HG03103 (cell line): ENCODE measurements at regions not wholly inside any gene's neighbourhood (a gene's known extent, or its start where the extent isn't known, plus 50 kb on each side); places are given as distances from the start of the nearest gene placed in this dataset.

ENCODE experiments used
- ATAC-seq: cut with Tn5 transposase; IDR thresholded peaks from one replicate; pipeline ENCODE4 v1.9.1; 2021; ENCODE audit warnings: low read depth; ENCODE audit not compliant: unreplicated experiment

DNA sequence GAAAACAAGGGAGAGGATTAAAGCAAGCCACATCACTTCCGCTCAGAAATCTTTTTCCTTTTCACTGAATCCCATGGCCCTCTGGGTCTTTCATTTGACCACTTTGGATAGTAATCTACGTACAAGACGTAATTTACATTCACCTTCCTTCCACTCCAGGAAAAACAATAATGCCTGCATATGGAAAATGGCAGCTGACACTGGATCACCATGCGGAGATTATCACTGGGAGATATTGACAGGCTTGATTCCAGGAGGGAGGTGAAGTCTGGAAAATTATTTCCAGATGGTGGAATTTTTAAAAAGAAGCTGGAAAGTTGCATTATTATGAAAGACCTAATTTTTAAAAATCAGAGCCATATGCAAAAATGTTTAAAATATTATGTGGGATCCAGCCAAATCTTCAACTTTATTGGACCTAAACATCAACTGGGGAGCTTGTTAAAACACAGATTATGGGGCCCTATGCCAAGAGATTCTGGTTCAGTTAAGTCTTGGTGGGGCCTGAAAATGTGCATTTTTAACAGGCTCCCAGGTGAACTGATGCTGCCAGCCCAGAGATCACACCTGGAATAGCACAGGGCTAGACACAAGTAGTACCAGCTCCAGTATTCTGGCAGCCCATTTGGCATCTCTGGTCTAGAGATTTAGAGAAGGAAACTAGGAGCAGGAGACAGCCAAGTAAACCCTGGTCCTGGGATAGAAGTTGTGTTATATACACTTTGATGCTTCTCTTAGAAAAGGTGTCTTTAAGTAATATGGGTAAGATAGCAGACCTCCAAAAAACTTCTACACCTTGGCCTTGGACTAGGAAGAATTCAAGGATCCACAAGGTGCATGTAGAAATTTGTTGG, 290.3 kb upstream of the LDB2 start:
- no peak for ATAC-seq

DNA sequence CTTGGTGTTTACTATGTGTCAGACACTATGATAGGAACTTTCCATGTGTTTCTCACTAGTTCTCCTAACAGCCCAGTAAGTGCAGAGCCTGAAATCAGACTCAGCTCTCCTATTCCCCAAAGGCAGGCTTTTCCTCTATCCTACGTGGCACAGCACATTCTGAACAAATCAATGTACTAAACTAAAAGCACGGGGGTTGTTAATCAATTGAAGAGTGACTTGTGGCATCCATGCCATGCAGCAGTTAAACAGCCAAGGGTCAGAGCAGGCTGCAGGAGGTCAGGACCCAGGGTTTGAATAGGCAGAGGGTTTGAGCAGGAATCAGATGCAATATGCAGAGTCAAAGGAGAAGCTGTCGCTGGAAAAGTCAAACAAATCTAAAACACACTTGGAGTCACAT, 289.7 kb upstream of the LDB2 start:
- ATAC-seq: no peak

DNA sequence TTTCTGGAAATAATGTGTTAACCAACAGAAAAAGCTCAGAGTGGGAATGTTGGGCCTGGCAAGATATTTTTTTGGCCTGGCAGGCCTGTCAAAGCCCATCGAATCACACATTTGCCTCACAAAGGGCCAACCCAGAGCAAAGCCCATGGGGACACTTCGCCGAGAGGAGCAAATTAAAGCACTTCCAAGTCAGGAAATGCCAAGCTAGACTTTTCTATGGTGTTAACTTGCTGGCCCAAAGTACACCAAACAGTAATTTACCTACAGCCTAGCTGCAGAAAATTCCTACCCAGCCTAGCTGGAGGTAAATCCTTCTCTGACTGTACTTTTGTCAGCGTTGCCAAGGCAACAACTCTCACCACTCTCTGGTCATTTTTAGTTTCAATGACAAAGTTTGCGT, 288.6 kb upstream of the LDB2 start:
- no peak for ATAC-seq

DNA sequence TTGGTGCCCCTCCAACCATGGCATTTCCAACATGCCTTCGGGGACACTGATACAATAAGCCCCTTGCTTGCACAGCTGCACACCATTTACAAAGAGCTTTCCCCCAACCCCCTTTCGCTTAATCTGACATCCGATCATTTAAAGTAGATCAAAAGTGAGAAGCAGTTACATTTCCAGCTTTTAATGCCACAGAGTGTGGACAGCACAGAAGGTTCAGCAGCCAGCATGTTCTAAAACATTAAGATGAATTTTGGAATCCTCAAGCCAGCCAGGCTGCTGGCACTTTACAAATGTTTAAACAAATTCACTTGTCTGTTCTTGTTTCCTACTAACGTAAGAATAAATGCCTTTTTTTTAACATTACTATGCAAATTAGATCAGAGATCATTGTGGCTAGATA, 284.4 kb upstream of the LDB2 start:
- no peak for ATAC-seq

DNA sequence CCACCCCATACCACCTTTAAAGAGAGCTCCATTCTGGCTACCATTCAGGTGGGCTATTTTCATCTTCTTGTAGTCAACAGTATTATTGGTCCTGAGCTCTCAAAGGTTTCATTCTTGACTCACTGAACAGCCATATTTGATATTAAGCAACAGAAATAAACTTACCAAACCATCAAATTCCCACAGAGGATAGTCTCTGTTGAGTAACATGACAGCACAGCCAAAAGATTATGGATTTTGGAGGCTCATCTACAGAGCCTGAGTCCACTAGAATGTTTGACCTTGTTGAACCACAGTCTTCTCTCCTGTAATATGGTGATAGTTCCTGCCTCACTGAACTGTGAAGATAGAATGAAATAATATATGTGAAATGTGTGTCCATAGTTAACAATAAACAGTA, 276.3 kb upstream of the LDB2 start:
- no peak for ATAC-seq

DNA sequence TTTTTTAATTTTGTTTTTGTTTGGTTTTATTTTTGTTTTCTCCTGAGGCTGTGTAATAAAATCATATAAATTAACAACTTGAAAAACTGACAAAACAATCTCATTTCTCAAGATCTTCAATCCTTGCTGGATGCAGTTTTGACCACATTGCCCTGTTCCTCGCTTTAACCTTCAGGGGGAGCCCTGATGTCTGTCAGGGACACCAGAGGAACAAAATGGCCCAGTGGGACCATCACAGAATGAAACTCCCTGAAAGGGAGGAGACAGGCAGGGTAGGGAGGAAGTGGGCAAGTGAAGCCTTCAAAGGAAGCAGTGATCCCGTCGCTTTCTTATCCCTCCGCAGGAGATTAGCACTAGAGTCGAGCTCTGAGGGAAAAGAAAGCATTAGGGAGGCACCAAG, 274.9 kb upstream of the LDB2 start:
- no peak for ATAC-seq

DNA sequence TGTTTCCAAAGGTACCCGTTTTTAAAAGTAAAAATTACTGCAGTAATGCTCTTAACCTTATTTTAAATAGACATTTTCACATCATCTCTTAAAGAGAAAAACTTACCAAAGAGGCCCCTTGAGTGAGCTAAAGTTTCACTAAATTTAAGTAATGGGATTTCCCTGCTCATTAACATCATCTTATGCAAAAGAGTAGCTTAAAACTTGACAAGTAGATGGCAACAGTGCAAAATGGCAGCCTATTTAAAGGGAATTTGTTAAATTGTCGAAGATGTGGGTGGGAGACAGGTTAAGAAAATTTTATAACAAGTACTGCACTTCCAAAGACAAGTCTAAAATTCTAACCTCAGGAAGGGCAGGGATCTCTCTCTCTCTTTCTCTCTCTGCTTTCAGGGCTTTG, 271.7 kb upstream of the LDB2 start:
- no peak for ATAC-seq

DNA sequence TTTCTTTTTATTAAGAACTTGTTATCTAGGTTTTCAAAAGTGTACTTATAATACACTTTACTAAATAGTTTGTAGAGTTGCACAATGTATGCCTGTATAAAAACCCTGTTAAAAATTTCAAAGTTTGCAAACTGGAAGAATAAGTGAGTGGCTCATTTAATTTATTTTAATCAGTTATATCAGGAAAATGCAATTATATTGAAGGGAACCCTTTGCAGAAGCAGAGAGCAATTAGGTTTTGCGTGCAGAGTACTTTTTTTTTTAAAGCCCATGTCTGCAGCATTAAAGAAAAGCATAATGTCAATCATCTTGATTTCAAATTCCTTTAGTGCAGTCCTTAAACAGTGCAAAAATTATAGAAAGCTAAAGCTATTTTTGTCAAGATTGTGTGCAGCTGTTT, 271.3 kb upstream of the LDB2 start:
- ATAC-seq: no peak

DNA sequence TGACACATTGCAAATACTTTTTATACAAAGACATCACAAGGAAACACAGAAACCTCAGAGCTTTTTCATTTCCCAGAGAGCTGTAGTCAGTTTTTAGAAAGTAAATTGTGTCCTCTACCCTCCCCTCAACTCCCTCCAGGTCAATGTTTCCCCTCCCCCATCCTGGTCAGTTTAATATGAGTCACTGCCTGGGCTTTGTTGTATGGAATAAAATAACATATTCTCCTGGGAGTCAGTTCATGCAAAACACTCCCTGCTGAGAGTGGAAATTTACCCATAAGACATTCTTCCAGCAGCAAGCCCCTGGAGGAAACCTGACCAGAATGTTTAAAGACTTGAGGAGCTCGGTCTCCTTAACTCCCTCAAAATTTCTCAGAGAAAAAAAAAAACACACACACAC, 270.1 kb upstream of the LDB2 start:
- no peak for ATAC-seq

DNA sequence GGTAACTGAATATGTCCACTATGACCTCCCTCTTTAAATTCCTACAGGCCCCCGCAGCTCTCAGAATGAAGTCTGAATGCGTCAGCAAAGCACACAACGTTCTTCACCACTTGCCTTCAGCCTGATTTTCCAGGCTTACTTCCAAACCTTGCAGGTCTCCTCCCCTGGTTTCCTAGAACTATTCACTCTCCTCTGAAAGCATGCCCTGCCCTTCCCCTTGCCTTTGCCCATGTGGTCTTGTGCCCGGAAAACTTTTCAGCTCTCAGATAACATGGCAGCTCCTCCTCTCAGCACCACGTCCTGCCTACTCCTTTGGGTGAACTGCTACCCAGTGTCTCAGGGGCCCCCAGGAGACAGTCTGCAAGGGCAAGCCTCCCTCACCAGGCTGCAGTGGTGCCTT, 268.5 kb upstream of the LDB2 start:
- ATAC-seq: no peak

DNA sequence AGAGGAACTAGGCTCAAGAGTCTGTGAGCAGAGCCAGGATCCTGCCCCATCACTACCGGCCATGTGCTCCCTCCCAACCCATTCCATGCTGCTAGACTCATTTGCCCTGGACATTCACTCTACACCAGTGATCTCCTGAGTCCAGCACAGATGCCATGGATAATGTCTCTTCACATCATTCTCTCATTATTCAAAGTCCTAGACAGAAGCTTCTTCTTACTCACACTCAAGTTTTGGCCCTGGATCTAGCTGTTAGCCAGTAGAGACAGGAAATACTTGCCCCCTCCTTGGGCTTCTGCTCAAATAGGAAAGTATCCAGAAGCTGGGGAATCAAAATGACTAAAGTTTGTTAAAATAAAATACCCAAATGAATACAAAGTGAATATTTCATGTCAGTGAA, 266.8 kb upstream of the LDB2 start:
- no peak for ATAC-seq

DNA sequence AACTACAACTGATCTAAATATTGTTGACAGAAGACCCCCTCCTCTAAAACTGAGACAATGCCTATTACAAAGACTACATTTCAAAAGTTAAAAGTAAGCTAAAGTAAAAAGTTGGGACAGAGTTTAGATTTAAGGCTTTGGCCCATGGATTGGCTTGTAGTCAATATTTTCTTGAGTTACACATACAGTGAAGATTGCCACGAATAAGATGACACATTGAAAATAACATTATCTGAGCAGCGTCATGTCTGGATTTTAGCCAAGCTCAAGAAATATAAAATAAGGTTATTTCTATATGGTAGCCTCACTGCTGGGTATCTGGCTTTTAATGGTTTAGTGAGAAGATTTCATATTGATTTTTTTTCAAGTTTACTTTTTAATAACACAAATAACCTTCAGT, 266.2 kb upstream of the LDB2 start:
- no peak for ATAC-seq

DNA sequence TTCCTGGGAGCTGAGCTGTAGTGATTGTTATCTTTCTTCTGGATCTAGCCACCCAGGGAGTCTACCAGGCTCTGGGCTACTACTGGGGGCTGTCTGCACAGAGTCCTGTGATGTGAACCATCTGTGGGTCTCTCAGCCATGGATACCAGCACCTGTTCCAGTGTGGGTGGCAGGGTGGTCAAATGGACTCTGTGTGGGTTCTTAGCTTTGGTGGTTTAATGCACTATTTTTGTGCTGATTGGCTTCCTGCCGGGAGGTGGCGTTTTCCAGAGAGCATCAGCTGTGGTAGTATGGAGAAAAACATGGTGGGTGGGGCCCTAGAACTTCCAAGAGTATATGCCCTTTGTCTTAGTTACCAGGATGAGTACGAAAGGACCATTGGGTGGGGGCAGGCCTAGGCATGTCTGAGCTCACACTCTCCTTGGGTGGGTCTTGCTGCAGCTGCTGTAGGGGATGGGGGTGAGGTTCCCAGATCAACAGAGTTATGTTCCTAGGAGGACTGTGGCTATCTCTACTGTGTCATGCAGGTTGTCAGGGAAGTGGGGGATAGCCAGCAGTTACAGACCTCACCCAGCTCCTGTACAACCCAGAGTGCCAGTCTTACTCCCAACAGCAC, 264.8 kb upstream of the LDB2 start:
- no peak for ATAC-seq

DNA sequence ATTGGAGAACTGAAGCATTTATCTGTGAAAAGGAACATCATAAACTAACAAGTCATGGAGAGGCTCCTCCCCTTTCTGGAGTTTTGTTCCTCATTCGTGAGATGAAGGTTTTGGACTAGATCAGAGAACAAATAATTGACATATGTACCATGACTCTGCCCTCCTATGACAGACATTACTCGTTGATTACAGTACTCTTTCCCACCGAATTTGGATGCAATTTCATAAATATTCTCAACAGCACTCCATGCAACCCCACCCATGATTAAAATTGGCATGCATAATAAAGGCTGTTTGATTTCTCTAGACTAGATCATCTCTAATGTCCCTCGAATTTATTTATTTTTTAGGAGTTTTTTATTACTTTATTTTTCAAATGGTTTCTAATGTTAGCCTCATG, 258.9 kb upstream of the LDB2 start:
- ATAC-seq: no peak

DNA sequence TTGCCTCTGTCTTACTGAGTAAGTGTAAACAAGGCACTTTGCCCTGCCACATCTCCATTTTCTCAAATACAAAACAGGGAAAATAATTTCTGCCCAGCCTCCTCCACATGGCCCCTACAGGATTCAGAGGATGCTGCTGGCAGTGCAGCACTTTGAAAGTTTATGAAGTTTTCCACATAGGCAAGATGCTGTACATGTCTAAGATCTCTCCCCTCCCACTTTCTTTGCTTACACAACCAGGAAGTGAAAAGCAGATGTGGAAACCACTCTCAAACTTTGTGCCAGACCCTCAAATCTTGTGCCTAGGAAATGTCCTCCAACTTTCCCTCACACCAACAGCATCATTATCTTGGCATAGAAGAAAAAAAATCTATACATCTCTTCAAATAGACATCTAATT, 257.0 kb upstream of the LDB2 start:
- ATAC-seq: no peak

DNA sequence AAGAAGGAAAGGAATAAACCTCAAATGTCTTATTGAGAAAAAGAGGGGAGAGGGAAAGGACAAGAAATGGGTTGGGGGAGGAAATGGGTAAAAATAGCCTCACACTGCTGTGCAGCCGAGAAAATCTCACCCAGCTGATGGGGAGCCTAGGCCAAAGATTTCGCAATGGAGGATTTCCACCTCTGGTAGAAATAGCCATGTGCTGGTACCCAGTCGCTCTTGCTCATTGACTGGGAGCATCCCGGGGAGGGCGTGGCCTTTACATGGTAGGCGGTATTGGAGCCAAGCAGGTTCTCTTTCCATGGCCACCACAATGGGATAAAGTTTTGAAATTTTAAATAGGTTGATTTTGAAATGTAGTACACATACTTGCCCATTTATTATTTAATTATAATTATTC, 255.1 kb upstream of the LDB2 start:
- no peak for ATAC-seq

DNA sequence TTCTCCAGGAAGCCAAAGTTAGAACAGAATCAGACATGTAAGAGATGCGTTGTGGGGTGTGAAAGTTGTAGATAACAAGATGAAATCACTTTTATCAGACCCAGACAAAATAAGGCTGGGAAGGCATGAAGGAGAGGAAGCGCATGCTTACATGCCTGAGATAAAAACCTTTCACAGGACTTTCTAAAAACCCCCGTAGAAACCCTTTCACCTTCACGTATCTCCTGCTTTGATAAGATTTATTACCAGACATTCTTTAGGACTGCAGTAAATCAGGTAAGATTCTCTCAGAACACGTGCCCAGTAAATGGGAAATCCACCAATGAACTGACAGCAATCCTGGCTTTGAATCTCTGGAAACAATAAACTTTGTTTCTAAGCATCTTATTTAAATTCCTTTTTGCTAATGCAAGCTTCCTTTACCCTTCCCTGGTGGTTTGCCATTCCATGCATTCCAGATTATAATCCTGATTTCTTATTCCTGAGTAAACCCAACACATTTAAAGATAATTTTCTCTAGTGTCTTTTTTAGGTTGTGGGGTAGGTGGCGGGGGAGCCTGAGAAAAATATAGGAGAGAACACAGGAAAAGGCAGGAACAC, 254.6 kb upstream of the LDB2 start:
- ATAC-seq: no peak

DNA sequence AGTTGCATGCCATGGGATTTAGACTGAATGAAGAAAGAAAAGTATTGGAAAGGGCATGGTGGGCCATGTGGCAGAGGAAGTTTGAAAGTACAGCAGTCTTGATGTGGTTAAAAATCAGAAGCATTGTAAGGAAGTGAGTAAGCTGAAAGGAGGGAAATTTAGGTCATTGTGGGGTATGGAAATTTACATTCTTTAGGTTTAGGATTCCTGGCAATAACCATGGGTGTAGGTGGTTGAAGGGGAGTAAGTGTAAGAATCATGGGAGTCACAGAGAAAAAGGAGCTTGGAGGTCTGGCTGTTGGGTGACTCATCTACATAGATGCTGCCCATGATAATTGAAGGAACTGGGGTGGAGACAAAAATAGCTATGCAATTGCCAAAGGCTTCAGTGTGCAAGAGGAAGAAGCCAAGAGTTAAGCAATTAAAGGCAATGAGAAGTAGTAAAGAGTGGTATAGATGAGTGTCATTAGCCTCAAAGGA, 243.8 kb upstream of the LDB2 start:
- no peak for ATAC-seq

DNA sequence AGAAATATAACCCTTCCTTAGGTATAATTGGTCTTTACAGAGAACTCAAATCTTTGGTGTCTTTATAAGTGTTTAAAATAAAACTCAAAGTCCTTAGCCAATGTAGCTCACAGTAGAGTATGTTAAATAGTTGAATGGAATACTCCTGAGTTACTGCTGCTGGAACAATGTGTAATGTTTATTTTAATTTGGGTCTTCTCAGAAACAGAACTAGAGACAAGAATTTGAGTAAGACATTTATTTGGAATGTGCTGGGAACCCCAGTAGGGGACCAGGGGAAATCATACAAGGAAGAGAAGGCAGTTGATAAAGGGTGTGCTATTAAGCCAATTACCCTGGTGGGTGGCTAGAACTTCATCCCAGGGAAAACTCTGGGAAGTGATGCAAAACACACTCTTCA, 240.4 kb upstream of the LDB2 start:
- ATAC-seq: no peak

DNA sequence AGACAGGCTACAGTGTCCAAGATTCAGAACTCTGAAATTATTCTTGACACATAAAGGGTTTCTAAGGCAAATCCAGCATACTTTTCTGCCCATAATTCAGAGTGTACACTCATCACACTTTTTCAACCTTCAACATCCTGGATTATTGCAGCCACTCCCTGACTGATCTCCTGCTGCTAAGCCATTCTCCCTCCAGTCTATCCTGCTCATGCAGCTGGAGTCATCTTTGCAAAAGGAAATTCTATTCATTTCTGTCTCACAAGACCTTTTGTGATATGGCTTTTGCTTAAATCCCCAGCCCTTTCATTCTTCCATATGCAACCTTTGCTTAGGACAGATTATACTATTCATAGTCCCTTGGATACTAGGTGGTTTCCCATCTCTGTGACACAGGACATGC, 236.1 kb upstream of the LDB2 start:
- ATAC-seq: no peak

DNA sequence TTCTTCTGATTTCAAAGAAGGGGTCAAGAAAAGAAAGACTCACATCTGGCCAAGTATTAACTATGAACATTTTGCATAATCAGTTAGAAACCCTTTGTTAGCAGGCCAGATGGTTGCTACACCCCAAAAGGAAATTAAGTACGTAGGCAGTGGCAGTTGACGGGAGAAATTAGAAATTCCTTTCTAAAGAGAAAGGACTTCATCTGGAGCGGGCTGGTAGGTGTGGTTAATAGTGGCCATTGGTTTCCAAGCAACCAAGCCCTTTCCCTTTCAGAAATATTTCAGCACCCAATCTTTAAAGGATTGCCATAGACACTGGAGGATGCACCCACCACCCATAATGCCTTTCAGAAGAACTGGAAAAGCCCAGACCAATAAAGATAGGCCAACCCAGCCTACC, 235.7 kb upstream of the LDB2 start:
- no peak for ATAC-seq

DNA sequence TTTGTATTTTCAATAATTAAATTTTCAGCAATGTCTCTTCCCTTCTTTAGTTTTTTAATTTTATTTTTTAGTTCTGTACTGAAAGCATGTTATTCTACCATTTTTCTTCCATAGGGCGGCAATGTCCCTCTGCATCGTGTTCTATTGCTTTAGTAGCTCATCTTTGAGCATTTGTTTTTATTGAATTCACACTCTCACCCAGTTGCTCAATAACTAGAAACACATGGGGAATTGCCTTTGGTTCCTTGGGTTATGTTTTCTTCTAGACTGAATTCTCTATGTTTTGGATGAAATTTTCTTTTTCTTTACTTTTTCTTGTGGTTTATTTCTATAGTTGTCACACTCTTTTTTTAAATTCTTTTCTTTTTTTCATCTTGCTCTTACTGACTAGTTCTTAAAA, 233.8 kb upstream of the LDB2 start:
- ATAC-seq: no peak
